ENCODE measurements at regions not wholly inside any gene's neighbourhood (a gene's known extent, or its start where the extent isn't known, plus 50 kb on each side); places are given as distances from the start of the nearest gene placed in this dataset.

- Histone ChIP-seq H3K36me3 (ENCODE audit: insufficient read depth, low read length) (no peaks in the 10 kb centered on the region), H3K9me3 (ENCODE audit: control insufficient read depth, insufficient read depth, low read length) (no peaks in the 10 kb centered on the region), H3K9ac (ENCODE audit: low read depth, low read length) (no peak overlapping the region)
These were observed 136.0 kb upstream of the ARHGAP42 start for GRCh38 chr11:100550912-100551632.

GRCh38 chr11:100555931-100556330 is 131.2 kb upstream of the ARHGAP42 start:
- Histone ChIP-seq H3K4me1 (ENCODE audit: insufficient read depth, low read length) (peaks cover 19% of the 10 kb centered on the region), H3K36me3 (ENCODE audit: insufficient read depth, low read length) (no peaks in the 10 kb centered on the region), H3K9ac (ENCODE audit: low read depth, low read length) (no peak overlapping the region), H3K9me3 (ENCODE audit: control insufficient read depth, insufficient read depth, low read length) (no peaks in the 10 kb centered on the region)

More at GRCh38 chr11:100550912-100551632, 136.0 kb upstream of the ARHGAP42 start:
- H3K4me1 ChIP-seq (ENCODE audit: insufficient read depth, low read length) = peaks cover 14% of the 10 kb centered on the region

- Histone ChIP-seq H3K36me3 (ENCODE audit: insufficient read depth, low read length) (no peaks in the 10 kb centered on the region), H3K9ac (ENCODE audit: low read depth, low read length) (no peak overlapping the region), H3K4me1 (ENCODE audit: insufficient read depth, low read length) (peaks cover 11% of the 10 kb centered on the region), H3K9me3 (ENCODE audit: control insufficient read depth, insufficient read depth, low read length) (no peaks in the 10 kb centered on the region)
These were observed 130.3 kb upstream of the ARHGAP42 start for GRCh38 chr11:100556781-100557180.

GRCh38 chr11:100557830-100558611 is 129.1 kb upstream of the ARHGAP42 start:
- Histone ChIP-seq H3K36me3 (ENCODE audit: insufficient read depth, low read length) (no peaks in the 10 kb centered on the region), H3K9ac (ENCODE audit: low read depth, low read length) (no peak overlapping the region), H3K4me1 (ENCODE audit: insufficient read depth, low read length) (peaks cover 20% of the 10 kb centered on the region), H3K9me3 (ENCODE audit: control insufficient read depth, insufficient read depth, low read length) (no peaks in the 10 kb centered on the region)

- H3K4me1 ChIP-seq (ENCODE audit: insufficient read depth, low read length) = peaks cover 25% of the 10 kb centered on the region
- H3K36me3 ChIP-seq (ENCODE audit: insufficient read depth, low read length) = no peaks in the 10 kb centered on the region
- 0 out of 2 replicates have a peak, but pooled peaks cover 3% of the 10 kb centered on the region for H3K9me3 ChIP-seq (ENCODE audit: control insufficient read depth, insufficient read depth, low read length)
- H3K9ac ChIP-seq (ENCODE audit: low read depth, low read length) = no peak overlapping the region
These were observed 126.5 kb upstream of the ARHGAP42 start for GRCh38 chr11:100560606-100561005.

GRCh38 chr11:100561323-100561722 is 125.8 kb upstream of the ARHGAP42 start:
- H3K36me3 ChIP-seq (ENCODE audit: insufficient read depth, low read length) = no peaks in the 10 kb centered on the region
- peaks cover 18% of the 10 kb centered on the region for H3K4me1 ChIP-seq (ENCODE audit: insufficient read depth, low read length)
- H3K9me3 ChIP-seq (ENCODE audit: control insufficient read depth, insufficient read depth, low read length) = 0 out of 2 replicates have a peak, but pooled peaks cover 3% of the 10 kb centered on the region
- H3K9ac ChIP-seq (ENCODE audit: low read depth, low read length) = no peak overlapping the region

- Histone ChIP-seq H3K9ac (ENCODE audit: low read depth, low read length) (no peak overlapping the region), H3K9me3 (ENCODE audit: control insufficient read depth, insufficient read depth, low read length) (0 out of 2 replicates have a peak, but pooled peaks cover 3% of the 10 kb centered on the region), H3K36me3 (ENCODE audit: insufficient read depth, low read length) (no peaks in the 10 kb centered on the region), H3K4me1 (ENCODE audit: insufficient read depth, low read length) (peaks cover 15% of the 10 kb centered on the region)
These were observed 125.0 kb upstream of the ARHGAP42 start for GRCh38 chr11:100562128-100562527.

GRCh38 chr11:100563541-100564280 is 123.4 kb upstream of the ARHGAP42 start:
- H3K36me3 ChIP-seq (ENCODE audit: insufficient read depth, low read length) = no peaks in the 10 kb centered on the region
- H3K9me3 ChIP-seq (ENCODE audit: control insufficient read depth, insufficient read depth, low read length) = 0 out of 2 replicates have a peak, but pooled peaks cover 3% of the 10 kb centered on the region
- peaks cover 15% of the 10 kb centered on the region for H3K4me1 ChIP-seq (ENCODE audit: insufficient read depth, low read length)
- H3K9ac ChIP-seq (ENCODE audit: low read depth, low read length) = no peak overlapping the region

GRCh38 chr11:100573911-100574513 is 113.1 kb upstream of the ARHGAP42 start:
- Histone ChIP-seq H3K9ac (ENCODE audit: low read depth, low read length) (no peak overlapping the region), H3K9me3 (ENCODE audit: control insufficient read depth, insufficient read depth, low read length) (no peaks in the 10 kb centered on the region), H3K4me1 (ENCODE audit: insufficient read depth, low read length) (peaks cover 16% of the 10 kb centered on the region), H3K36me3 (ENCODE audit: insufficient read depth, low read length) (no peaks in the 10 kb centered on the region; the same call in 1 of the 2 replicates)

- no peak overlapping the region for H3K9ac ChIP-seq (ENCODE audit: low read depth, low read length)
- no peaks in the 10 kb centered on the region; the same call in 1 of the 2 replicates for H3K36me3 ChIP-seq (ENCODE audit: insufficient read depth, low read length)
- no peaks in the 10 kb centered on the region for H3K9me3 ChIP-seq (ENCODE audit: control insufficient read depth, insufficient read depth, low read length)
- H3K4me1 ChIP-seq (ENCODE audit: insufficient read depth, low read length) = peaks cover 16% of the 10 kb centered on the region
These were observed 112.0 kb upstream of the ARHGAP42 start for GRCh38 chr11:100574894-100575769.

- H3K4me1 ChIP-seq (ENCODE audit: insufficient read depth, low read length) = peaks cover 16% of the 10 kb centered on the region
- H3K9me3 ChIP-seq (ENCODE audit: control insufficient read depth, insufficient read depth, low read length) = no peaks in the 10 kb centered on the region
- H3K9ac ChIP-seq (ENCODE audit: low read depth, low read length) = no peak overlapping the region
- H3K36me3 ChIP-seq (ENCODE audit: insufficient read depth, low read length) = no peaks in the 10 kb centered on the region; the same call in 1 of the 2 replicates
These were observed 111.0 kb upstream of the ARHGAP42 start for GRCh38 chr11:100575860-100576717.

- Histone ChIP-seq H3K4me1 (ENCODE audit: insufficient read depth, low read length) (peaks cover 16% of the 10 kb centered on the region), H3K9me3 (ENCODE audit: control insufficient read depth, insufficient read depth, low read length) (no peaks in the 10 kb centered on the region), H3K36me3 (ENCODE audit: insufficient read depth, low read length) (no peaks in the 10 kb centered on the region; the same call in 1 of the 2 replicates), H3K9ac (ENCODE audit: low read depth, low read length) (no peak overlapping the region)
These were observed 110.4 kb upstream of the ARHGAP42 start for GRCh38 chr11:100576718-100577021.

Measured in ES-I3 (cell line).